Right renal pelvis (tissue), 4 donors: ENCODE measurements at regions not wholly inside any gene's neighbourhood (a gene's known extent, or its start where the extent isn't known, plus 50 kb on each side); places are given as distances from the start of the nearest gene placed in this dataset.
"Not testable (repeated sequence)": the region's sequence is repeated elsewhere in the genome, so short reads cannot be mapped to it uniquely, and the experiment has no call there.

Source experiments
- DNase-seq, 4 donors: peaks; one replicate each; pipeline ENCODE4 v3.0.0-alpha.2; 2013; ENCODE audit warnings: low read depth in 4 of 4, low spot score in 3 of 4, missing footprints in 1 of 4

GRCh38 chr16:13607289-13607688 lies 312.7 kb upstream of the ERCC4 start:
- DNase-seq: no peak

DNA sequence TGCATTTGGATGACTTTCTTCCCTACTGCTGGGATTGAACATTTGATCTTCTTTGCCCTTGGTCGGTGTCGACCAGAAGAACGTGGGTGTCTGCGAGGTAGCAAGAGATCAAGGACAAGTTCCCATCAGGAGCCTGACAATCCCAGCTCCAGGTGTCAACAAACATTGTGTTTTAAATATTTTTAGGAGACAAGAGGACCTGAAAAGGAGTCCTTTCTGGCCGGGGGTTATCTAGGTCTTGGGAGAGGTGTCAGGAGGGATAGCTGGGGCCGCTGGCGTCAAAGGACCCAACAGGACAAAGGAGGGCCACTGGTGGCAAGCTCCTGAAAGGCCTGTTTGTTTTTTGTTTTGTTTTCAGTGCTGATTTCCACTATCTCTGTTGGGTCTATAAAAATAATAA lies 308.4 kb upstream of the ERCC4 start:
- DNase-seq: no peak

DNA sequence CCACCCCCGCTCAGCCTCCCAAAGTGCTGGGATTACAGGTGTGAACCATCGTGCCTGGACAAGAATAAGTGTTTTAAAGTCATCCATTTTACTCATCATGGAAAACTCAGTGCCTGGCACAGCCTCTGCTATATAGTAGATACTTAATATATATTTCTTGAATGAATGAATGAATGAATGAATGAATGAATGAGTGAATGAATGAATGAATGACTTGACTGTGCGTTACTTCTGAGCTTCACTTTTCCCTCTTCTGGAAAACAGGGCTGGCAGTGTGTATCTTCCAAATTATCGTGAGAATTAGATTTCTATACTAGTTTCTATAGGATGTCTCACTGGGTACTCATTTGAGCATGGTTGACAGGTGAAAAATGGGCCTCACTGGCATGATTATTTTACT lies 307.3 kb upstream of the ERCC4 start:
- DNase-seq: no peak

GRCh38 chr16:13613165-13613564 lies 306.8 kb upstream of the ERCC4 start:
- no peak for DNase-seq

- no peak for DNase-seq
Observed at GRCh38 chr16:13621639-13622038, 298.3 kb upstream of the ERCC4 start.

- DNase-seq: no peak
Observed at GRCh38 chr16:13628156-13628555, 291.8 kb upstream of the ERCC4 start.

DNA sequence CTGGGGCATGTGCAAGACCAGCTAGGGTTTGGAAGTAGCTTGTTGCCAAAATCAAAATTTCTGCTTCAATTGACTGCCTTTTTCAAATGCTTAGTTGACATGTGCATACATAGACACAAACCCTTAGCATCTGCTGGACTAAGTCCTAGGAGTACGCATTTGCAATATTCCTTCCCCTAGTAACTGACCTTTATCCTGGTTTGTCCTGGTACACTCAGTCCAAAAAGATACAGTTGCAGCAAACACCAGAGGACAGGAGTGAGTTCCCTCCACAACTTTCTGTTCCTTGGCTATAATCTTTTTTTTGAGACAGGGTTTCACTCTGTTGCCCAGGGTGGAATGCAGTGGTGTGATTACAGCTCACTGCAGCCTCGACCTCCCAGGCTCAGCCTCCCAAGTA lies 290.2 kb upstream of the ERCC4 start:
- no peak for DNase-seq

- no peak for DNase-seq
Observed at GRCh38 chr16:13630374-13630773, 289.6 kb upstream of the ERCC4 start.

DNA sequence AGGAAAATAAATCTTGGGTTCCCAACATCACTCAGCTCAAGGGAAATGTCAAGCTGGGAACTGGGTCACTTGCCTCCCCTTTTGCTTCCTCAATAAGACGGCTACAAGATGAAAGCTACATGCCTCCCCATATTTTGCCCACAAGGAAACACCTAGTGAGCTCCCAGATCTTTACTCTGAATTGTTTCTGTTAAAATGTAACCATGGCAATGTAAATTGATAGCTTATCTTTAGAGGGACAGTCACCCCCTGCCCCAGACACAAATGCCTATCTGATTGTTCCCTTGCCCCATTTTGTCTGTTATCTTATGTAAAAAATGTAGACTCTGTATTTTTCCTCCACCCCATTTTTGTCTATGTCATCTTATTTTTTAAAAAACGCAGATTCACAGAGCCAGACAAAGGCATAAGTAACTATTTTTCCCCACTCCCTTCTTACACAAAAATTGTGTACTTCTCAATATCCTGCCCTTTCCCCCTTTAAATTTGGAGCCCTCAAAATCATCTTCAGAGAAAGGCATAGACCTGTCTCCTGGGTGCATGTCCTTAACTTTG lies 288.7 kb upstream of the ERCC4 start:
- DNase-seq: no peak

DNA sequence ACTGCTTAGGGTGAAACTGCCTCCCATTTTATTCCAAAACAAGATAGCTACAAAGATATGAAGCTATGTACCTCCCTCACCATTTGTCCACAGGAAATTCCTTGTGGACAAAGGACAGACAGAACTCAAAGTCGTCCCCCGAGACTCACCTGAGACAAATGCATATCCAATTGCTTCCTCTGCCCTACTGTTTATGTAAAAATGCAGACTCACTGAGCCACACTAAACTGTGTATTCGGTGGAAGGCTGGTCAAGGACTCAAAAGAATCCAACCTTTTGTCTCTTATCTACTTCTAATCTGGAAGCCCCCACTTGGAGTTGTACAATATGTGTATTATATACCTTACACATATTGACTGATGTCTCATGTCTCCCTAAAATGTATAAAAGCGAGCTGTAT lies 288.0 kb upstream of the ERCC4 start:
- no peak for DNase-seq

- not testable (repeated sequence) for DNase-seq
Observed at GRCh38 chr16:13632504-13632903, 287.4 kb upstream of the ERCC4 start.

- DNase-seq: peak in 1 of 4 donors; percentile 16
Observed at GRCh38 chr16:13633391-13633861, 286.5 kb upstream of the ERCC4 start.

DNA sequence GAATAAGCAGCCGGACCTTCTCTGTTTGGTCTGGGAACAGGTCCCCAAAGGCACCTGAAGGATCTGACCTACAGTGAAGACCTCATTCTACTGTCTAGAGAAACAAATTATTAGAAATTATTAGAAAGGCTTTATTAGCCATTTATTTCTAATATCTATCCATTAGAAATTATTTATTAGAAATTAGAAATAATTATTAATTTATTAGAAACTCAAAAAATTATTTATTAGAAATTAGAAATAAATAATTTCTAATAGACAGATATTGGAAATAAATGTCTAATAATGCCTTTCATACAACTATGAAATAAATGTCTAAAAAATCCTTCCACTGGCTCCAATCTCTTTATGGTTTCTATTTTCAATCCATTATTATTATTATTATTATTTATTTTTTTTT lies 285.7 kb upstream of the ERCC4 start:
- DNase-seq: no peak

- DNase-seq: peak in 1 of 4 donors; percentile 12
Observed at GRCh38 chr16:13634959-13635358, 285.0 kb upstream of the ERCC4 start.

DNA sequence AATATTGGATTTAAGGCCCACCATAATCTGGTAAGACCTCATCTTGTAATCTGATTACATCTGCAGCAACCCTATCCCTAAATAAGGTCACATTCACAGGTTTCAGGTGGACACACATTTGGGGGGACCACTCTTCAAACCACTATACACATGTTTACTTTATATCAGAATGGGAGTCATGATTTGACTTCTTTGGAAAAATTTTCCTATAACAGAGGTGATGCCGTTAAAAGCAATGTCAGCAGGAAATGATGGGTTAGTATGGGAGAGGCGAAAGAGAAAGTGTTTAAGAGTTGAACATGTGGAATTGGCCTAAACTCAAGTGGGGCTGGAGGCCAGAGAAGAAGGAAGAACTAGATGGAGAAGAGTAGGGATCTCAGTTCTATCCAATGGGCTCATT lies 281.7 kb upstream of the ERCC4 start:
- DNase-seq: no peak

DNA sequence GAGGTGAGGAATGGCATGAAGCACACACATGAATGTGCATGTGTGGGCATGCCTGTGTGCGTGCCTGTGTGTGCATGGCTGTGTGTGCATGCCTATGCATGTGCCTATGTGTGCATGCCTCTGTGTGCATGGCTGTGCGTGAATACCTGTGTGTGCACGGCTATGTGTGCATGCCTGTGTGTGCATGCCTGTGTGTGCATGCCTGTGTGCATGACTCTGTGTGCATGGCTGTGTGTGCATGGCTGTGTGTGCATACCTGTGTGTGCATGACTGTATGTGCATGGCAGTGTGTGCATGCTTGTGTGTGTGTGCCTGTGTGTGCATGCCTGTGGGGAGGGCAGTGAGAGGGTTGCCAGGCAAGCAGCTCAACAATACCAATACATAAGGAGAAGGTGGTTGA lies 276.5 kb upstream of the ERCC4 start:
- no peak for DNase-seq

DNA sequence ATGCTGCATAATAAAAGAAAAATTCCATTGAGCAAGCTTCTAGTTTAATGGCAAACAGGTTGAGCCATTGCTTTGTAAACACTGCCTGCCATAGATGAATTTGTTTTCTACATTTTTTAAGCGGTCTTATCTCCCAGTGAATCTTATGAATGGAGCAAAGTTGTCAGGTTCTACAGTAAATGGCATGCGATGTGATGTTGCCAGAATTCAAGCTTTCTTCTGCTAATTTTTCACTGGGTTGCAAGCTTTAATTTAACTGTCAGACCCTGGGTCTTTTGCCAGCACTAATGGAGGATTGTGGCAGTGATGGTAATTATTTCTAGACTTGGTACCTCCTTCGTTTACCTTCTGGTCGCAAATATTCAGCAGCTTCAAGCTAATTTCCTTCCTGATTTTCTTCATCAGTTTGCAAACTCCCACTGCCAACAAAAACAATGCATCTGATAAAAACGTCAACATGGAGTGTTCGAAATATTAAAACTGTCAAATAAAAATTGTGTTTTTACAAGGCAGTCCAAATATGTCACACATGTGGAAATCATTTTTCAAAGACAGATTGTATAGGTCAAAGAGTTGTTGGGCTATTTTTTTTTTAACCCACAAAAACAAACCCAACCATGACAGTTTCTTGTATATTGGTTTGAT lies 274.2 kb upstream of the ERCC4 start:
- DNase-seq: peak; percentile 22 to 57 (median 28)

DNA sequence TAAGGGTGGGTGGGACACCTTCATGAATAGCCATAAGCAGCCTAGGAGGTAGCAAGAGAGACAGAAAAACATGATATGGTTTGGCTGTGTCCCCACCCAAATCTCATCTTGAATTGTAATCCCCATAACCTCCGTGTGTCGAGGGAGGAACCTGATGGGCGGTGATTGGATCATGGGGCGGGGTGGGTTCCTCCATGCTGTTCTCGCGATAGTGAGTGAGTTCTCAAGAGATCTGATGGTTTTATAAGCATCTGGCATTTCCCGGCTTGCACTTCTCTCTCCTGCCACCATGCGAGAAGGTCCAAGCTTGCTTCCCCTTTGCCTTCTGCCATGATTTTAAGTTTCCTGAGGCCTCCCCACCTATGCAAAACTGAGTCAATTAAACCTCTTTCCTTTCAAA lies 259.1 kb upstream of the ERCC4 start:
- no peak for DNase-seq

- no peak for DNase-seq
Observed at GRCh38 chr16:13665876-13666275, 254.1 kb upstream of the ERCC4 start.

GRCh38 chr16:13672196-13672595 lies 247.8 kb upstream of the ERCC4 start:
- no peak for DNase-seq

DNA sequence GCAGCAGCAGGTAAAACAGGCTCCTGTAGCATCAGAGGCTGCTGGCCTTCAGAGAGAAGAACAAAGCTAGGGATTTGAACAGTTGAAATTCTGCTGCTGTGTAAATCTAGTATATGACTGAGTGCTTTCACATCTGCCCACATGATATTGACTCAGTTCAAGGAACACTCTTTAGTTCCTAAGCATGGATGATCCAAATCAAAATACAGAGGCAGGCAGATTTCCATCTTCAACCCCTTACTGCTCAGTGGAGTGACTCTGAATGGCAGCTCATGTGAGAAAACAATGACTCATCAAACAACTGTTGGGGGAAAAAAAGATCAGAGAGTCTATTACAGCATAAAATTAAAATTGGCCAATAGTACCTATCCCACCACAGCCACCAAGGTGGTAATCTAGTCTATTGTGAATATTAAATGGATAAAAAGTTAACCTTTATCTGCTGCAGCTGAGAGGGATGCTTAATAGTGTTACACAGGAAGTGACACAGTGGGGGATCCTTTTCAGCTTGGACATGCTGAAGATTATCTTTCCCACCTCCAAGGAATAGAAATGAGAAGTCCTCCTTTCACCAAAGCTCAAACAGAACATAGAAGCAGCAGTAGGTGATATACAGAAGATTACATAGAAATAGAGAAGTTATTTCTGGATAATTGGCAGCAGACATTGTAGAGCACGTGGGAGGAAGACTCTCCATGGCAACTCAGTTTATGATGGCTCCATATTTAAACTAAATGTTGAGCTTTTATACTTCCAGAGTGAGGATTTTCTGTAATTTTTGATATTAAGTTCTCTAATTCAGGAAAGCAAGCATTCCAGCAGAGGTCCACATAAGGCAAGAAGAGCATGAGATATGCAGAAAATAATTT lies 239.7 kb upstream of the ERCC4 start:
- DNase-seq: no peak
